H1 (cell line): ENCODE measurements at regions not wholly inside any gene's neighbourhood (a gene's known extent, or its start where the extent isn't known, plus 50 kb on each side); places are given as distances from the start of the nearest gene placed in this dataset.

Experiments
- CTCF ChIA-PET: fragments of 300-600 bp; sonication (Branson Sonifier 250); formaldehyde crosslinking; loops from one replicate; lab custom pipeline; 2021; ENCODE audit not compliant: partially characterized antibody; lab: Charles Lee
- POLR2A ChIA-PET: fragments of 300-600 bp; sonication (Branson Sonifier 250); formaldehyde crosslinking; loops from one replicate; lab custom pipeline; 2021; ENCODE audit warnings: inconsistent platforms; ENCODE audit not compliant: partially characterized antibody; lab: Charles Lee
- DNase-seq, 2 experiments: peaks; one replicate each; pipeline versions ENCODE4 v3.0.0 to v3.0.0-alpha.2; 2010 to 2022; ENCODE audit warnings: low spot score in 2 of 2, low read depth in 1 of 2, mixed read lengths in 1 of 2
- FAIRE-seq: peaks from 2 replicates; lab custom pipeline; 2011; peaks lifted over from hg19 to GRCh38; lab: Jason Lieb, UNC
- H2AFZ ChIP-seq: 2 replicates; pipeline ENCODE4 v1.8.1; 2012; ENCODE audit warnings: low read length, inconsistent platforms
- H2AK5ac ChIP-seq: 2 replicates; pipeline ENCODE4 v1.6.1; 2013; ENCODE audit warnings: low read depth, low read length
- H2BK120ac ChIP-seq: replicated peaks from 2 replicates; pipeline ENCODE3; 2013; ENCODE audit warnings: low read depth, low read length, inconsistent platforms
- H2BK12ac ChIP-seq: 2 replicates; pipeline ENCODE4 v1.6.1; 2013; ENCODE audit warnings: low read depth, low read length
- H2BK15ac ChIP-seq: 2 replicates; pipeline ENCODE4 v1.6.1; 2013; ENCODE audit warnings: low read length
- H2BK20ac ChIP-seq: 2 replicates; pipeline ENCODE4 v1.6.1; 2013; ENCODE audit warnings: low read length
- H2BK5ac ChIP-seq: 2 replicates; pipeline ENCODE4 v1.6.1; 2013; ENCODE audit warnings: low read depth, low read length
- H3K14ac ChIP-seq: 2 replicates; pipeline ENCODE4 v1.6.1; 2013; ENCODE audit warnings: inconsistent platforms; ENCODE audit not compliant: insufficient read length
- H3K18ac ChIP-seq: 2 replicates; pipeline ENCODE4 v1.6.1; 2013; ENCODE audit warnings: low read length; ENCODE audit errors: extremely low read depth
- H3K23ac ChIP-seq: 2 replicates; pipeline ENCODE4 v1.6.1; 2013; ENCODE audit warnings: inconsistent platforms; ENCODE audit not compliant: insufficient read length
- H3K23me2 ChIP-seq: 2 replicates; pipeline ENCODE4 v1.6.1; 2013; ENCODE audit warnings: low read depth, low read length
- H3K27ac ChIP-seq: 2 replicates; pipeline ENCODE4 v1.6.1; 2011; ENCODE audit warnings: low read depth, low read length, inconsistent platforms
- H3K27me3 ChIP-seq, 4 experiments: replicated peaks in 1 of 4; 1 replicate in 1 of 4; 2 replicates in 3 of 4; pipeline versions ENCODE4 v1.6.1 to v1.8.1; 2011 to 2013; ENCODE audit warnings: low read length in 3 of 4, mild to moderate bottlenecking in 3 of 4, inconsistent platforms in 2 of 4, mixed read lengths in 2 of 4, moderate library complexity in 1 of 4; ENCODE audit not compliant: control insufficient read depth in 3 of 4, insufficient read depth in 3 of 4; ENCODE audit errors: extremely low read depth in 1 of 4
- H3K36me3 ChIP-seq, 4 experiments: 2 replicates each; pipeline versions ENCODE4 v1.6.1 to v1.8.1; 2011 to 2013; ENCODE audit warnings: mild to moderate bottlenecking in 4 of 4, low read length in 3 of 4, moderate library complexity in 2 of 4, control low read depth in 1 of 4, inconsistent platforms in 1 of 4; ENCODE audit not compliant: insufficient read depth in 4 of 4, control insufficient read depth in 2 of 4
- H3K4ac ChIP-seq: replicated peaks from 2 replicates; pipeline ENCODE3; 2013; ENCODE audit warnings: low read length, low read depth, mixed read lengths, inconsistent platforms; ENCODE audit not compliant: insufficient read length
- H3K4me1 ChIP-seq, 4 experiments: replicated peaks in 1 of 4; 1 replicate in 1 of 4; 2 replicates in 3 of 4; pipeline versions ENCODE4 v1.6.1 to v1.8.1; 2011 to 2013; ENCODE audit warnings: low read length in 3 of 4, inconsistent platforms in 2 of 4, mixed read lengths in 1 of 4; ENCODE audit not compliant: insufficient read depth in 4 of 4, control insufficient read depth in 3 of 4
- H3K4me2 ChIP-seq, 2 experiments: 2 replicates each; pipeline versions ENCODE4 v1.6.1 to v1.8.1; 2011 to 2013; ENCODE audit warnings: low read depth in 2 of 2, low read length in 2 of 2, control low read depth in 1 of 2, inconsistent platforms in 1 of 2, mild to moderate bottlenecking in 1 of 2; ENCODE audit not compliant: insufficient read depth in 1 of 2
- H3K4me3 ChIP-seq, 4 experiments: fragments of 200-600, 300-600 bp in 1 of 4; sonication (generic), shearing (Covaris generic), sonication (Bioruptor Twin) in 1 of 4; 2 replicates each; pipeline versions ENCODE4 v1.5.1 to v1.8.1; 2011 to 2016; ENCODE audit warnings: low read length in 4 of 4, low read depth in 3 of 4, control low read depth in 2 of 4, inconsistent platforms in 2 of 4, mild to moderate bottlenecking in 2 of 4, mixed read lengths in 1 of 4, moderate library complexity in 1 of 4; ENCODE audit not compliant: insufficient read depth in 2 of 4; ENCODE audit errors: extremely low read depth in 1 of 4
- H3K56ac ChIP-seq: replicated peaks from 2 replicates; pipeline ENCODE3; 2013; ENCODE audit warnings: low read depth, mild to moderate bottlenecking, mixed read lengths, low read length, inconsistent platforms; ENCODE audit not compliant: insufficient read length
- H3K79me1 ChIP-seq: 2 replicates; pipeline ENCODE4 v1.6.1; 2013; ENCODE audit warnings: low read depth, low read length, control low read depth
- H3K79me2 ChIP-seq, 2 experiments: 2 replicates each; pipeline versions ENCODE4 v1.6.1 to v1.8.1; 2012 to 2013; ENCODE audit warnings: low read length in 2 of 2, mild to moderate bottlenecking in 2 of 2, inconsistent platforms in 1 of 2; ENCODE audit not compliant: insufficient read depth in 2 of 2, control insufficient read depth in 1 of 2
- H3K9ac ChIP-seq, 4 experiments: replicated peaks in 1 of 4; 1 replicate in 1 of 4; 2 replicates in 3 of 4; pipeline versions ENCODE4 v1.6.1 to v1.8.1; 2011 to 2013; ENCODE audit warnings: low read depth in 3 of 4, low read length in 3 of 4, control low read depth in 2 of 4, mild to moderate bottlenecking in 2 of 4, moderate library complexity in 2 of 4, inconsistent platforms in 1 of 4; ENCODE audit errors: extremely low read depth in 1 of 4
- H3K9me3 ChIP-seq, 2 experiments: 2 replicates each; pipeline versions ENCODE4 v1.6.1 to v1.8.1; 2012 to 2013; ENCODE audit warnings: mild to moderate bottlenecking in 2 of 2, moderate library complexity in 2 of 2, control low read depth in 1 of 2, inconsistent platforms in 1 of 2, low read depth in 1 of 2, low read length in 1 of 2, mixed read lengths in 1 of 2; ENCODE audit not compliant: insufficient read depth in 2 of 2
- H4K20me1 ChIP-seq, 2 experiments: replicated peaks in 1 of 2; 2 replicates each; pipeline versions ENCODE3 to v1.8.1; 2011 to 2013; ENCODE audit warnings: inconsistent platforms in 2 of 2, low read length in 2 of 2, mild to moderate bottlenecking in 1 of 2; ENCODE audit not compliant: insufficient read depth in 2 of 2, control insufficient read depth in 1 of 2
- H4K5ac ChIP-seq: 2 replicates; pipeline ENCODE4 v1.6.1; 2013; ENCODE audit warnings: low read length, low read depth, mixed read lengths, inconsistent platforms; ENCODE audit not compliant: insufficient read length
- H4K8ac ChIP-seq: 2 replicates; pipeline ENCODE4 v1.8.0; 2013; ENCODE audit warnings: mild to moderate bottlenecking, moderate library complexity, low read length, inconsistent platforms; ENCODE audit not compliant: insufficient read depth; ENCODE audit errors: extremely low read depth
- H4K91ac ChIP-seq: replicated peaks from 2 replicates; pipeline ENCODE3; 2013; ENCODE audit warnings: low read length, mixed read lengths, inconsistent platforms; ENCODE audit not compliant: insufficient read length
- CBX5 ChIP-seq: fragments of 300-800, 300-1000 bp; sonication (generic); IDR thresholded peaks from 2 replicates; pipeline ENCODE4 v1.7.1; 2016; ENCODE audit warnings: antibody characterized with exemption, low read length, low read depth
- KDM1A ChIP-seq: fragments of 200-600, 300-600 bp; sonication (generic); IDR thresholded peaks from 2 replicates; pipeline ENCODE4 v1.7.1; 2016; ENCODE audit warnings: mild to moderate bottlenecking, low read length, borderline replicate concordance
- KDM4A ChIP-seq: IDR thresholded peaks from one replicate; pipeline ENCODE4 v1.7.1; 2012; ENCODE audit warnings: low read depth, mild to moderate bottlenecking, moderate library complexity, low read length, inconsistent platforms; ENCODE audit not compliant: severe bottlenecking
- KDM5A ChIP-seq: fragments of 200-600 bp; IDR thresholded peaks from 2 replicates; pipeline ENCODE4 v1.7.1; 2012; ENCODE audit warnings: mild to moderate bottlenecking, low read length, inconsistent platforms, mixed read lengths
- MAFK ChIP-seq: IDR thresholded peaks from 2 replicates; pipeline ENCODE4 v1.6.1; 2012; ENCODE audit warnings: low read depth, mild to moderate bottlenecking, improper control_type of control experiment, low read length
- NRF1 ChIP-seq: IDR thresholded peaks from 2 replicates; pipeline ENCODE4 v1.6.1; 2011; ENCODE audit warnings: mild to moderate bottlenecking, low read depth, low read length, improper control_type of control experiment
- RFX5 ChIP-seq: IDR thresholded peaks from 2 replicates; pipeline ENCODE4 v1.6.1; 2011; ENCODE audit warnings: low read depth, low read length, improper control_type of control experiment, borderline replicate concordance
- SIX5 ChIP-seq: IDR thresholded peaks from 2 replicates; pipeline ENCODE4 v1.6.1; 2011; ENCODE audit warnings: mild to moderate bottlenecking, low read depth, low read length
- SP1 ChIP-seq: IDR thresholded peaks from 2 replicates; pipeline ENCODE4 v1.6.1; 2011; ENCODE audit warnings: low read depth, low read length
- SP4 ChIP-seq: IDR thresholded peaks from 2 replicates; pipeline ENCODE4 v1.6.1; 2012; ENCODE audit warnings: low read length, inconsistent platforms
- SRF ChIP-seq: IDR thresholded peaks from 2 replicates; pipeline ENCODE4 v1.6.1; 2011; ENCODE audit warnings: mild to moderate bottlenecking, low read depth, low read length, moderate library complexity
- TBP ChIP-seq: IDR thresholded peaks from 2 replicates; pipeline ENCODE4 v1.6.1; 2011; ENCODE audit warnings: low read depth, low read length, improper control_type of control experiment
- TCF12 ChIP-seq: IDR thresholded peaks from 2 replicates; pipeline ENCODE4 v1.6.1; 2011; ENCODE audit warnings: low read depth, mild to moderate bottlenecking, low read length
- WGBS, 2 experiments: shearing (Covaris generic) in 1 of 2; methylation state at CpG; one replicate each; pipeline versions ENCODE4 v1.1.6 to v1.1.7; 2013 to 2015; ENCODE audit warnings: low lambda C conversion rate in 2 of 2, mixed read lengths in 2 of 2, inconsistent platforms in 1 of 2, low coverage in 1 of 2, missing lambda C conversion rate in 1 of 2; ENCODE audit not compliant: insufficient replicate concordance in 2 of 2, insufficient coverage in 1 of 2, insufficient read length in 1 of 2; ENCODE audit errors: extremely low coverage in 1 of 2, missing lambda C conversion rate in 1 of 2; 5-methylcytosine and 5-hydroxymethylcytosine counted together
- TF ChIP-seq, protein P1 (sequence below), 3 experiments: IDR thresholded peaks; 1 replicate in 2 of 3; 2 replicates in 1 of 3; pipeline versions ENCODE4 v1.5.1 to v1.6.1; 2011; ENCODE audit warnings: low read length in 3 of 3, mild to moderate bottlenecking in 3 of 3, inconsistent platforms in 2 of 3, low read depth in 1 of 3, moderate library complexity in 1 of 3; ENCODE audit not compliant: insufficient read depth in 1 of 3; ENCODE audit errors: control extremely low read depth in 1 of 3

DNA sequence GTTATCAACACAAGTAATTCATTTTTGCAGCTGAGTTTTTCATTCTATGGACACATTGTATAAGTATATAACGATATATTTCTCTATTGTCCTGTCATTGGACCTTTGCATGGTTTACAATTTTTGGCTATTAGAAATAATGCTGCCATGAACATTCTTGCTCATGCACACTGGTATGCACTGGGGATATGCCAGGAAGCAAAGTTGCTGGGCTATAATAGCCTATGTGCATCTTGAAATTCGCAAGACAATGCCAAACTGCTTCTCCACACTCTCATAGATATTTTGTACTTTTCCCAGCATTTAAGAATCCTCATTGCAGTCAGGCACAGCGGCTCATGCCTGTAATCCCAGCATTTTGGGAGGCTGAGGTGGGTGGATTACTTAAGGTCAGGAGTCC lies 852.6 kb upstream of the ID2 start:
- WGBS, 2 experiments, result 89% methylated on average over 3 of the region's 3 CpGs; no CpG with 5 or more reads in 1 of the 2 experiments
- no peak overlapping the region for H3K4me2 ChIP-seq
- no peaks in the 10 kb centered on the region for H3K23me2 ChIP-seq
- H3K36me3 ChIP-seq, result no peaks in the 10 kb centered on the region
- ChIA-PET POLR2A (no interaction called here), CTCF (no interaction called here)
- no peaks in the 10 kb centered on the region for H3K9me3 ChIP-seq
- H3K79me1 ChIP-seq, result no peaks in the 10 kb centered on the region
- no peak overlapping the region for H4K5ac ChIP-seq
- H2BK5ac ChIP-seq, result no peak overlapping the region
- H2BK12ac ChIP-seq, result no peak overlapping the region
- H3K18ac ChIP-seq, result no peak overlapping the region
- FAIRE-seq (no peak), DNase-seq (no peak)
- H2BK20ac ChIP-seq, result no peak overlapping the region
- H2BK120ac ChIP-seq, result no peak overlapping the region
- H3K4ac ChIP-seq, result no peak overlapping the region
- H3K23ac ChIP-seq, result no peak overlapping the region
- no peaks in the 10 kb centered on the region for H3K4me1 ChIP-seq
- H3K9ac ChIP-seq, result no peak overlapping the region
- no peak overlapping the region for H4K8ac ChIP-seq
- H2AK5ac ChIP-seq, result no peak overlapping the region
- H3K56ac ChIP-seq, result no peak overlapping the region
- H3K27ac ChIP-seq, result no peak overlapping the region
- no peak overlapping the region for H2AFZ ChIP-seq
- no peak overlapping the region for H2BK15ac ChIP-seq
- H3K14ac ChIP-seq, result no peak overlapping the region
- no peaks in the 10 kb centered on the region for H3K27me3 ChIP-seq
- H4K91ac ChIP-seq, result no peak overlapping the region
- no peak overlapping the region for H3K4me3 ChIP-seq
- no peaks in the 10 kb centered on the region for H3K79me2 ChIP-seq
- H4K20me1 ChIP-seq, result no peaks in the 10 kb centered on the region
- no peak for TF ChIP-seq SIX5
- no peak for TF ChIP-seq NRF1
- TF ChIP-seq SRF, result no peak
- no peak for TF ChIP-seq KDM5A
- no peak for TF ChIP-seq CBX5
- TF ChIP-seq SP4, result no peak
- TF ChIP-seq TCF12, result no peak
- no peak for TF ChIP-seq RFX5
- TF ChIP-seq MAFK, result no peak
- TF ChIP-seq KDM1A, result no peak
- TF ChIP-seq, protein P1, sequence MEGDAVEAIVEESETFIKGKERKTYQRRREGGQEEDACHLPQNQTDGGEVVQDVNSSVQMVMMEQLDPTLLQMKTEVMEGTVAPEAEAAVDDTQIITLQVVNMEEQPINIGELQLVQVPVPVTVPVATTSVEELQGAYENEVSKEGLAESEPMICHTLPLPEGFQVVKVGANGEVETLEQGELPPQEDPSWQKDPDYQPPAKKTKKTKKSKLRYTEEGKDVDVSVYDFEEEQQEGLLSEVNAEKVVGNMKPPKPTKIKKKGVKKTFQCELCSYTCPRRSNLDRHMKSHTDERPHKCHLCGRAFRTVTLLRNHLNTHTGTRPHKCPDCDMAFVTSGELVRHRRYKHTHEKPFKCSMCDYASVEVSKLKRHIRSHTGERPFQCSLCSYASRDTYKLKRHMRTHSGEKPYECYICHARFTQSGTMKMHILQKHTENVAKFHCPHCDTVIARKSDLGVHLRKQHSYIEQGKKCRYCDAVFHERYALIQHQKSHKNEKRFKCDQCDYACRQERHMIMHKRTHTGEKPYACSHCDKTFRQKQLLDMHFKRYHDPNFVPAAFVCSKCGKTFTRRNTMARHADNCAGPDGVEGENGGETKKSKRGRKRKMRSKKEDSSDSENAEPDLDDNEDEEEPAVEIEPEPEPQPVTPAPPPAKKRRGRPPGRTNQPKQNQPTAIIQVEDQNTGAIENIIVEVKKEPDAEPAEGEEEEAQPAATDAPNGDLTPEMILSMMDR (IDR thresholded peaks at IDR 0.05; ENCODE audit: control extremely low read depth in 1 of 3, insufficient read depth in 1 of 3, low read depth in 1 of 3, low read length in 3 of 3), result no peak
- no peak for TF ChIP-seq TBP
- TF ChIP-seq SP1, result no peak
- TF ChIP-seq KDM4A, result no peak
